ENCODE measurements at regions not wholly inside any gene's neighbourhood (a gene's known extent, or its start where the extent isn't known, plus 50 kb on each side); places are given as distances from the start of the nearest gene placed in this dataset.

- Histone ChIP-seq H3F3A (ENCODE audit: insufficient read depth, low read length, poor library complexity, severe bottlenecking) (no peaks in the 10 kb centered on the region), H3K9me3 (ENCODE audit: low read length) (no peaks in the 10 kb centered on the region), H3K4me3 (ENCODE audit: low read length) (no peak overlapping the region), H3K36me3 (ENCODE audit: insufficient read depth, low read length) (no peaks in the 10 kb centered on the region), H3K9ac (ENCODE audit: low read length) (no peak overlapping the region), H3K27me3 (ENCODE audit: insufficient read depth, low read depth, low read length) (no peaks in the 10 kb centered on the region), H2AFZ (ENCODE audit: low read depth, low read length) (no peak overlapping the region), H4K20me1 (ENCODE audit: insufficient read depth) (no peaks in the 10 kb centered on the region), H3K27ac (ENCODE audit: low read length) (no peak overlapping the region), H3K4me2 (ENCODE audit: low read length) (no peak overlapping the region), H3K9me2 (ENCODE audit: insufficient read depth, low read length) (no peaks in the 10 kb centered on the region), H3K79me2 (replicated peaks; ENCODE audit: insufficient read depth, low read length) (no peaks in the 10 kb centered on the region)
- no peak for TF ChIP-seq EP300 (conservative IDR thresholded peaks at IDR 0.05; ENCODE audit: poor library complexity, severe bottlenecking)
Observed at GRCh38 chr20:16968099-16968498, 219.9 kb downstream of the OTOR start.

GRCh38 chr20:16970776-16971175, 222.6 kb downstream of the OTOR start:
- Histone ChIP-seq H4K20me1 (ENCODE audit: insufficient read depth) (no peaks in the 10 kb centered on the region), H3K9ac (ENCODE audit: low read length) (no peak overlapping the region), H3K4me2 (ENCODE audit: low read length) (no peak overlapping the region), H3K79me2 (replicated peaks; ENCODE audit: insufficient read depth, low read length) (no peaks in the 10 kb centered on the region), H2AFZ (ENCODE audit: low read depth, low read length) (no peak overlapping the region), H3F3A (ENCODE audit: insufficient read depth, low read length, poor library complexity, severe bottlenecking) (no peaks in the 10 kb centered on the region), H3K9me2 (ENCODE audit: insufficient read depth, low read length) (no peaks in the 10 kb centered on the region), H3K9me3 (ENCODE audit: low read length) (no peaks in the 10 kb centered on the region), H3K27me3 (ENCODE audit: insufficient read depth, low read depth, low read length) (no peaks in the 10 kb centered on the region), H3K4me3 (ENCODE audit: low read length) (no peak overlapping the region), H3K36me3 (ENCODE audit: insufficient read depth, low read length) (no peaks in the 10 kb centered on the region), H3K27ac (ENCODE audit: low read length) (no peak overlapping the region)
- TF ChIP-seq, protein P1, sequence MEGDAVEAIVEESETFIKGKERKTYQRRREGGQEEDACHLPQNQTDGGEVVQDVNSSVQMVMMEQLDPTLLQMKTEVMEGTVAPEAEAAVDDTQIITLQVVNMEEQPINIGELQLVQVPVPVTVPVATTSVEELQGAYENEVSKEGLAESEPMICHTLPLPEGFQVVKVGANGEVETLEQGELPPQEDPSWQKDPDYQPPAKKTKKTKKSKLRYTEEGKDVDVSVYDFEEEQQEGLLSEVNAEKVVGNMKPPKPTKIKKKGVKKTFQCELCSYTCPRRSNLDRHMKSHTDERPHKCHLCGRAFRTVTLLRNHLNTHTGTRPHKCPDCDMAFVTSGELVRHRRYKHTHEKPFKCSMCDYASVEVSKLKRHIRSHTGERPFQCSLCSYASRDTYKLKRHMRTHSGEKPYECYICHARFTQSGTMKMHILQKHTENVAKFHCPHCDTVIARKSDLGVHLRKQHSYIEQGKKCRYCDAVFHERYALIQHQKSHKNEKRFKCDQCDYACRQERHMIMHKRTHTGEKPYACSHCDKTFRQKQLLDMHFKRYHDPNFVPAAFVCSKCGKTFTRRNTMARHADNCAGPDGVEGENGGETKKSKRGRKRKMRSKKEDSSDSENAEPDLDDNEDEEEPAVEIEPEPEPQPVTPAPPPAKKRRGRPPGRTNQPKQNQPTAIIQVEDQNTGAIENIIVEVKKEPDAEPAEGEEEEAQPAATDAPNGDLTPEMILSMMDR (IDR thresholded peaks at IDR 0.05; ENCODE audit: poor library complexity, severe bottlenecking): no peak
- TF ChIP-seq REST (IDR thresholded peaks at IDR 0.05; ENCODE audit: borderline replicate concordance) (no peak), SMC3 (conservative IDR thresholded peaks at IDR 0.05; ENCODE audit: poor library complexity) (no peak), EZH2 (IDR thresholded peaks at IDR 0.05; ENCODE audit: borderline replicate concordance, insufficient read depth, low read length, poor library complexity, severe bottlenecking) (no peak)

GRCh38 chr20:16974080-16974854, 226.1 kb downstream of the OTOR start:
- Histone ChIP-seq H3F3A (ENCODE audit: insufficient read depth, low read length, poor library complexity, severe bottlenecking) (no peaks in the 10 kb centered on the region), H2AFZ (ENCODE audit: low read depth, low read length) (no peak overlapping the region), H3K9ac (ENCODE audit: low read length) (no peak overlapping the region), H3K27ac (ENCODE audit: low read length) (no peak overlapping the region), H3K79me2 (replicated peaks; ENCODE audit: insufficient read depth, low read length) (no peaks in the 10 kb centered on the region), H3K36me3 (ENCODE audit: insufficient read depth, low read length) (no peaks in the 10 kb centered on the region), H3K4me2 (ENCODE audit: low read length) (no peak overlapping the region), H3K9me3 (ENCODE audit: low read length) (no peaks in the 10 kb centered on the region), H3K4me3 (ENCODE audit: low read length) (no peak overlapping the region), H4K20me1 (ENCODE audit: insufficient read depth) (no peaks in the 10 kb centered on the region), H3K27me3 (ENCODE audit: insufficient read depth, low read depth, low read length) (no peaks in the 10 kb centered on the region), H3K9me2 (ENCODE audit: insufficient read depth, low read length) (no peaks in the 10 kb centered on the region)
- TF ChIP-seq EP300 (conservative IDR thresholded peaks at IDR 0.05; ENCODE audit: poor library complexity, severe bottlenecking) (no peak), REST (IDR thresholded peaks at IDR 0.05; ENCODE audit: borderline replicate concordance) (no peak), TAF1 (IDR thresholded peaks at IDR 0.05; ENCODE audit: low read depth) (no peak), MXI1 (conservative IDR thresholded peaks at IDR 0.05; ENCODE audit: poor library complexity, severe bottlenecking) (no peak), RAD21 (conservative IDR thresholded peaks at IDR 0.05) (no peak), SMC3 (conservative IDR thresholded peaks at IDR 0.05; ENCODE audit: poor library complexity) (no peak), POLR2AphosphoS5 (IDR thresholded peaks at IDR 0.05) (no peak), EZH2 (IDR thresholded peaks at IDR 0.05; ENCODE audit: borderline replicate concordance, insufficient read depth, low read length, poor library complexity, severe bottlenecking) (no peak)
- TF ChIP-seq, protein P1 (IDR thresholded peaks at IDR 0.05; ENCODE audit: poor library complexity, severe bottlenecking): no peak
